DMS153 treated with DMSO at 0.1 percent for 48 hours (cell line): ENCODE measurements at regions not wholly inside any gene's neighbourhood (a gene's known extent, or its start where the extent isn't known, plus 50 kb on each side); places are given as distances from the start of the nearest gene placed in this dataset.
A peak's percentile ranks its signal among the peaks of the same experiment; 100 is the strongest.

ENCODE experiments used
- DNase-seq: peaks from one replicate; lab custom pipeline; 2025; ENCODE audit not compliant: unreplicated experiment; lab: John Stamatoyannopoulos, UW

- no peak for DNase-seq
Observed at GRCh38 chr10:31754803-31755624, 173.6 kb downstream of the ARHGAP12 start.

GRCh38 chr10:31753681-31754080 lies 174.9 kb downstream of the ARHGAP12 start:
- no peak for DNase-seq

- DNase-seq = no peak
Observed at GRCh38 chr10:31752170-31752569, 176.5 kb downstream of the ARHGAP12 start.

- DNase-seq = no peak
Observed at GRCh38 chr10:31751738-31752080, 176.9 kb downstream of the ARHGAP12 start.

GRCh38 chr10:31751051-31751737 lies 177.4 kb downstream of the ARHGAP12 start:
- no peak for DNase-seq

GRCh38 chr10:31749981-31750840 lies 178.4 kb downstream of the ARHGAP12 start:
- DNase-seq = peak; percentile 39

- DNase-seq = no peak
Observed at GRCh38 chr10:31749301-31749700, 179.3 kb downstream of the ARHGAP12 start.

GRCh38 chr10:31745612-31746376 lies 182.8 kb downstream of the ARHGAP12 start:
- DNase-seq = no peak

GRCh38 chr10:31744025-31744424 lies 184.6 kb downstream of the ARHGAP12 start:
- no peak for DNase-seq

- no peak for DNase-seq
Observed at GRCh38 chr10:31742255-31742654, 186.4 kb downstream of the ARHGAP12 start.

GRCh38 chr10:31741473-31741872 lies 187.2 kb downstream of the ARHGAP12 start:
- DNase-seq = no peak

GRCh38 chr10:31739711-31740110 lies 188.9 kb downstream of the ARHGAP12 start:
- DNase-seq = no peak

GRCh38 chr10:31739146-31739545 lies 189.5 kb downstream of the ARHGAP12 start:
- no peak for DNase-seq

- no peak for DNase-seq
Observed at GRCh38 chr10:31731711-31732110, 196.9 kb downstream of the ARHGAP12 start.

GRCh38 chr10:31730776-31731175 lies 197.9 kb downstream of the ARHGAP12 start:
- no peak for DNase-seq

GRCh38 chr10:31728698-31729224 lies 199.9 kb downstream of the ARHGAP12 start:
- DNase-seq = no peak

- no peak for DNase-seq
Observed at GRCh38 chr10:31725436-31725835, 203.2 kb downstream of the ARHGAP12 start.

- no peak for DNase-seq
Observed at GRCh38 chr10:31724296-31724695, 204.3 kb downstream of the ARHGAP12 start.

- DNase-seq = no peak
Observed at GRCh38 chr10:31723106-31723750, 205.4 kb downstream of the ARHGAP12 start.

- no peak for DNase-seq
Observed at GRCh38 chr10:31721096-31721495, 207.5 kb downstream of the ARHGAP12 start.
